HG03442 (cell line): ENCODE measurements at regions not wholly inside any gene's neighbourhood (a gene's known extent, or its start where the extent isn't known, plus 50 kb on each side); places are given as distances from the start of the nearest gene placed in this dataset.

Experiments used
- ATAC-seq: cut with Tn5 transposase; IDR thresholded peaks from one replicate; pipeline ENCODE4 v1.9.1; 2021; ENCODE audit warnings: mild to moderate bottlenecking, moderate library complexity; ENCODE audit not compliant: unreplicated experiment

DNA sequence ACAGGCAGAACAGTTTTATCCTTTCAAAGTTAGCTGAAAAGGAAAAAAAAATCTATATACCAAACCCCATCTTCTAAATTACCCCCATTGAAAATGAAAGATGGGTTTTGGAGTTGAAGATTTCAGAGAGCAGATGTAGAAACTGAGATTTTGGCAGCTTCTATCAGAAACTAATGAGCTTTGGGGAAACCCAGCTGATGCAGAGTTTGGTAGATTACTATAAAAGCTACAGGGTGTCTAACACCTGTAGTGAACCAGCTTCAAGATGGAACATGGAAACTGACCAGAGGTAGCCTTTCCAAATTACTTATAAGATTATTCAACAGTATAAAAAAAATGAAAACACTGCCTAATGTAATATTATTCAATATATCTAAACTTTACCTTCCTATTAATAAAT is 583.1 kb downstream of the XIRP2 start:
- ATAC-seq = no peak

GRCh38 chr2:167462379-167462778 is 574.1 kb downstream of the XIRP2 start:
- no peak for ATAC-seq

GRCh38 chr2:167454036-167454435 is 565.8 kb downstream of the XIRP2 start:
- no peak for ATAC-seq

- no peak for ATAC-seq
Measured at GRCh38 chr2:167451496-167452289, 563.4 kb downstream of the XIRP2 start.

DNA sequence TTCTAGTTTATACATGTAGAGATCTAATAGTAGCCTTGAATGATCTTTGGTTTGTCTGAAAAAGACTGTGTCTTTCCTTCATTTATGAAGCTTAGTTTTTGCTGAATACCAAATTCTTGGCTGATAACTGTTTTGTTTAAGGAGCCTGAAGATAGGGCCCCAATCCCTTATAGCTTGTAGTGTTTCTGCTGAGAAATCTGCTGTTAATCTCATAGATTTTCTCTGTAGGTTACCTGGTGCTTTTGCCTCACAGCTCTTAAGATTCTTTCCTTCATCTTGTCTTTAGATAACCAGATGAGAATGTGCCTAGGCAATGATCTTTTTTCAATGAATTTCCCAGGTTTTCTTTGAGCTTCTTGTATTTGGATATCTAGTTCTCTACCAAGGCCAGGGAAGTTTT is 562.1 kb downstream of the XIRP2 start:
- ATAC-seq = no peak

- no peak for ATAC-seq
Measured at GRCh38 chr2:167440382-167440781, 552.1 kb downstream of the XIRP2 start.

DNA sequence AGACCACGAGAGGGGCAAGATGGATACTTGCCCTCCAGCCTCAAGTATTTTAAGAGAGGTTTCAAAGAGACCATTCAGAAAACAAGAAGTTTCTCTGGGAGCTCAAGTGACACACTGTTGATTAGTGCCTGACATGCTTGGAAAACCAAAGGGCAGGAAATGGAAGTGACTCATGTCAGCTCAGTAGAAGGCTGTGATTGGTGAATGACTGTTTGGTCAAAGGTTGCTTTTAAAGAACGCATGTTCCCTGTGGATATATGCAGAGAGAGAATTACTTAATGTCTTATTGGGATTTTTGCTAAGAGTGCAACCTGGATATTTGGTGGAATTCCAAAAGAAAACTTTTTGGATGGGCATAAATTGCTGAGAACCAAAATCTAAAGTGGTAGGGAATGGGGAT is 549.9 kb downstream of the XIRP2 start:
- no peak for ATAC-seq

- ATAC-seq = no peak
Measured at GRCh38 chr2:167431949-167432348, 543.7 kb downstream of the XIRP2 start.

DNA sequence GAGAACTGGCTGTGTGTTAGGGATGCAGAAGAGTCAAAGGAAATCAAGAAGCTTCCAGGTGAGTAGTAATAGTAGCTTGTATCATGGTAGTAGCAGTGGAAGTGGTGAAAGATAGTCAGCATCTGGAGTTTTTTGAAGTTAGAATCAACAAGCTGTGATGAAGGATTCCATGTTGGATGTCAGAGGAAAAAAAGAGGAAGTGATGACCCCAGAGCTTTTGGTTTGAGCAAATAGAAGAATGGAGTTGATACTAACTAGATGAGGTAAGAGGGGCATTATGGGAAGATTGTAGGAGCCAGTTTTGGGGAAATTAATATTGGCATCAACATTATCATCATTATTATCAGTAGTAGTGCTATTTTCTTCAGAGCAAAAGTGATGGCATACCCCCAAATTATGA is 542.2 kb downstream of the XIRP2 start:
- ATAC-seq = no peak

- ATAC-seq = no peak
Measured at GRCh38 chr2:167424803-167425755, 536.8 kb downstream of the XIRP2 start.

- no peak for ATAC-seq
Measured at GRCh38 chr2:167424221-167424620, 535.9 kb downstream of the XIRP2 start.

DNA sequence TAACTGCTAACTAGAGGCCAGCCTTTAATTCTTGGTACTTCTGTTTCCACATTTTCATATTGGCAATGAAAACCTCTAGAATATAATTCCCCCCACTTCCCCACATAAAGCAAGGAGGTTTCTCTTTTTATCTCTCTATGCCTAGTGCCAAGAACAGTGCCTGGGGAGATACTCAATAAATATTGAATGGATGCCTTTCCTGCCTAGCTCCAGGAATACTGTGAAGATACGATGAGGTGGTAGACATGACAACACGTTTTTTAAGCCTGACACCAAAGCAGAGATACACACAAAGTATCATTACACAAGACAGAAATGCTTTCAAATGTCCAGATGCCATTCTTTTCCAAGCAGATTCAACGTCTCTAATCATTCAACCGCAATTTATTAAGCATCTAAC is 535.5 kb downstream of the XIRP2 start:
- ATAC-seq = no peak

GRCh38 chr2:167420211-167420610 is 531.9 kb downstream of the XIRP2 start:
- no peak for ATAC-seq

DNA sequence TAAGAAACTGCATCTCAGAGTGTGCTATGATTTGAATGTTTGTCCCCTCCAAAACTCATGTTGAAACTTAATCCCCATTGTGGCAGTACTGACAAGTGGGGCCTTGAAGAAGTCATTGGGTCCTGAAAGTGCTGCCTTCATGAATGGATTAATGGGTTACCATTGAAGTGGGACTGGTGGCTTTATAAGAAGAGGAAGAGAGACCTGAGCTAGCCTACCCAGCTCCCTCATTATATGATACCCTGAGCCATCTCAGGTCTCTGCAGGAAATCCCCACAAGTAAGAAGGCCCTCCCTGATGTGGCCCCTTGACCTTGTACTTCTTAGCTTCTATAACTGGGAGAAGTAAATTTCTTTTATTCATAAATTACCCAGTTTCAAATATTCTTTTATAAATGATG is 526.8 kb downstream of the XIRP2 start:
- no peak for ATAC-seq

- no peak for ATAC-seq
Measured at GRCh38 chr2:167411367-167411766, 523.1 kb downstream of the XIRP2 start.

- ATAC-seq = no peak
Measured at GRCh38 chr2:167406558-167406957, 518.3 kb downstream of the XIRP2 start.

GRCh38 chr2:167404627-167405284 is 516.5 kb downstream of the XIRP2 start:
- ATAC-seq = no peak

GRCh38 chr2:167401309-167401708 is 513.0 kb downstream of the XIRP2 start:
- ATAC-seq = no peak

GRCh38 chr2:167400546-167400945 is 512.3 kb downstream of the XIRP2 start:
- no peak for ATAC-seq

- no peak for ATAC-seq
Measured at GRCh38 chr2:167398873-167399272, 510.6 kb downstream of the XIRP2 start.

GRCh38 chr2:167388901-167389300 is 500.6 kb downstream of the XIRP2 start:
- no peak for ATAC-seq
